Cardiac fibroblast (primary cell): ENCODE measurements at regions not wholly inside any gene's neighbourhood (a gene's known extent, or its start where the extent isn't known, plus 50 kb on each side); places are given as distances from the start of the nearest gene placed in this dataset.
"Not testable (repeated sequence)": the region's sequence is repeated elsewhere in the genome, so short reads cannot be mapped to it uniquely, and the experiment has no call there.

ENCODE experiments used
- DNase-seq, 2 donors: peaks; one replicate each; pipeline versions ENCODE4 v3.0.0 to v3.0.0-alpha.2; 2010; ENCODE audit warnings: low read depth in 2 of 2
- H3K4me3 ChIP-seq, 2 donors: replicated peaks in 1 of 2; 1 replicate in 1 of 2; 2 replicates in 1 of 2; pipeline ENCODE4 v1.5.1; 2011; ENCODE audit warnings: low read depth in 2 of 2, low read length in 2 of 2, mild to moderate bottlenecking in 2 of 2, moderate library complexity in 1 of 2
- CTCF ChIP-seq: IDR thresholded peaks from one replicate; pipeline ENCODE4 v1.5.1; 2011; ENCODE audit warnings: low read depth, mild to moderate bottlenecking, low read length, inconsistent platforms

DNA sequence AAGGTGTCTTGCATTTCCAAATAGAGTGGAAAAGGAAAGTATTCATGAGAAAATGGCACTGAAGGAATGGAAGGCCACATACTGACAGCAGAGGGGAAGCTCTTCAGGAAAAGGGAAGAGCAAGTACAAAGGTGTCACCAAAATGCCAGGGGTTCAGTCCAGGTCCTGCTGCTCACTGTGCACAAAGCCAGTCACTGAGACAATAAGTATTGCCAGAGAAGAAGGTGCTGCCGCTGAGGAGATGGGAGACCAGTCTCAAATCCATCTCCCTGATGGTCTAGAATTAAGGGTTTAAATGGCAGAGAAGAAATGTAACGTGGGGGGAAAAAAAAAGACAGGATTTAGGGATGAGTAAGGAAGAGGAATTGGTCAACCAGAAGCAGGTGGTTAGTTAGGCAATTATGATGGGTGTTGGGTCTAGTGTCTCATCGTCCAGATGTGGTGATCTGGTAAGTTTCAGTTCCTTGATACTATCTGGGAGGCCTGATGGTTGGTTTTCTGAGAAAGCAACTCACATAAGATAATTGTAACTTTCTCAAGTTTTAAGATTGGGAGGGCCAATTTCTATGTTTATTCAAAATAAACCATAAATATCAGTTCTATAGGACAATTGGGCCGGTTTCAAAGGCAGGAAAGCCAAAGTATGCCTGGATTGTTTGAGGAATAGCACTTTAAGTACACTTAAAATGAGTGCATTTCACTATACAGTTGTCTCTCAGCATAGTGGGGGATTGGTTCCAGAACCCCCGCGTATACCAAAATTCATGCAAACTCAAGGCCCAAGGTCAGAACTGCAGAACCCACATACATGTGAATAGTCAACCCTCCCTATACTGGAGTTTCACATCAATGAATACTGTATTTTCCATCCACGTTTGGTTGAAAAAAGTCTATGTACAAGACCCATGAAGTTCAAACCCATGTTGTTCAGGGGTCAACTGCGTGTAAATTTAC, 109.1 kb upstream of the DNAJC10 start:
- TF ChIP-seq CTCF = no peak
- no peak overlapping the region for H3K4me3 ChIP-seq
- no peak for DNase-seq

- no peak for TF ChIP-seq CTCF
These were observed 107.7 kb upstream of the DNAJC10 start for GRCh38 chr2:182608181-182608845.

GRCh38 chr2:182609005-182609404, 107.1 kb upstream of the DNAJC10 start:
- not testable (repeated sequence) for H3K4me3 ChIP-seq, DNase-seq

More at GRCh38 chr2:182608181-182608845, 107.7 kb upstream of the DNAJC10 start:
- DNase-seq = no peak
- no peak overlapping the region for H3K4me3 ChIP-seq

GRCh38 chr2:182610231-182610630, 105.8 kb upstream of the DNAJC10 start:
- H3K4me3 ChIP-seq = no peak overlapping the region
- TF ChIP-seq CTCF = no peak
- DNase-seq = no peak

GRCh38 chr2:182611009-182611408, 105.0 kb upstream of the DNAJC10 start:
- no peak for TF ChIP-seq CTCF
- H3K4me3 ChIP-seq = no peak overlapping the region
- DNase-seq = no peak

- TF ChIP-seq CTCF = no peak
- peak in 1 of 2 donors; percentile 48 for DNase-seq
These were observed 101.0 kb upstream of the DNAJC10 start for GRCh38 chr2:182615036-182615435.

More at GRCh38 chr2:182615036-182615435, 101.0 kb upstream of the DNAJC10 start:
- no peak overlapping the region for H3K4me3 ChIP-seq
